Esophagus squamous epithelium (tissue), 4 donors: ENCODE measurements at regions not wholly inside any gene's neighbourhood (a gene's known extent, or its start where the extent isn't known, plus 50 kb on each side); places are given as distances from the start of the nearest gene placed in this dataset.
"Not testable (repeated sequence)": the region's sequence is repeated elsewhere in the genome, so short reads cannot be mapped to it uniquely, and the experiment has no call there.

Experiments
- POLR2A ChIP-seq, 4 donors: fragments of 450-650 bp; IDR thresholded peaks; one replicate each; pipeline ENCODE4 v1.6.1; 2017; ENCODE audit warnings: antibody characterized with exemption in 4 of 4, mild to moderate bottlenecking in 4 of 4, moderate library complexity in 3 of 4
- TF ChIP-seq, protein P1 (sequence below), 6 experiments: fragments of 450-650 bp in 4 of 6; fragments of 200-600 bp in 2 of 6; sonication (generic) in 2 of 6; IDR thresholded peaks; one replicate each; pipeline ENCODE4 v1.5.1; 2016 to 2019; ENCODE audit warnings: antibody characterized with exemption in 6 of 6, mild to moderate bottlenecking in 4 of 6, moderate library complexity in 4 of 6

DNA sequence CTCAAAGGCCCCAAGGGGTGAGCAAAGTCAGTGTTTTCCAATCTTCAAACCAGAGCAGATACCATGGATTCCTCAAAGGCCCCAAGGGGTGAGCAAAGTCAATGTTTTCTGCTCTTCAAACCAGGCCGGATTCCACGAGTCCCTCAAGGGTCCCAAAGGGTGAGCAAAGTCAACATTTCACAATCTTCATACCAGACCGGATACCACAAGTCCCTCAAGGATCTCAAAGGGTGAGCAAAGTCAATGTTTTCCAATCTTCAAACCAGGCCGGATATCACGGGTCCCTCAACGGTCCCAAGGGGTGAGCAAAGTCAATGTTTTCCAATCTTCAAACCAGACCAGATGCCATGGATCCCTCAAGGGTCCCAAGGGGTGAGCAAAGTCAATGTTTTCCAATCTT, 265.2 kb downstream of the CRLF2 start:
- TF ChIP-seq, protein P1, sequence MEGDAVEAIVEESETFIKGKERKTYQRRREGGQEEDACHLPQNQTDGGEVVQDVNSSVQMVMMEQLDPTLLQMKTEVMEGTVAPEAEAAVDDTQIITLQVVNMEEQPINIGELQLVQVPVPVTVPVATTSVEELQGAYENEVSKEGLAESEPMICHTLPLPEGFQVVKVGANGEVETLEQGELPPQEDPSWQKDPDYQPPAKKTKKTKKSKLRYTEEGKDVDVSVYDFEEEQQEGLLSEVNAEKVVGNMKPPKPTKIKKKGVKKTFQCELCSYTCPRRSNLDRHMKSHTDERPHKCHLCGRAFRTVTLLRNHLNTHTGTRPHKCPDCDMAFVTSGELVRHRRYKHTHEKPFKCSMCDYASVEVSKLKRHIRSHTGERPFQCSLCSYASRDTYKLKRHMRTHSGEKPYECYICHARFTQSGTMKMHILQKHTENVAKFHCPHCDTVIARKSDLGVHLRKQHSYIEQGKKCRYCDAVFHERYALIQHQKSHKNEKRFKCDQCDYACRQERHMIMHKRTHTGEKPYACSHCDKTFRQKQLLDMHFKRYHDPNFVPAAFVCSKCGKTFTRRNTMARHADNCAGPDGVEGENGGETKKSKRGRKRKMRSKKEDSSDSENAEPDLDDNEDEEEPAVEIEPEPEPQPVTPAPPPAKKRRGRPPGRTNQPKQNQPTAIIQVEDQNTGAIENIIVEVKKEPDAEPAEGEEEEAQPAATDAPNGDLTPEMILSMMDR (IDR thresholded peaks at IDR 0.05), result not testable (repeated sequence)
- not testable (repeated sequence) for TF ChIP-seq POLR2A (IDR thresholded peaks at IDR 0.05)
